H9 (cell line): ENCODE measurements at regions not wholly inside any gene's neighbourhood (a gene's known extent, or its start where the extent isn't known, plus 50 kb on each side); places are given as distances from the start of the nearest gene placed in this dataset.

ENCODE experiments used
- DNase-seq: peaks from one replicate; pipeline ENCODE4 v3.0.0-alpha.2; 2017
- H2AFZ ChIP-seq: one replicate; pipeline ENCODE4 v1.6.1; 2013; ENCODE audit warnings: mild to moderate bottlenecking, low read length, control low read depth, moderate library complexity
- H2AK5ac ChIP-seq: 2 replicates; pipeline ENCODE4 v1.6.1; 2013; ENCODE audit warnings: low read length, control low read depth, mixed read lengths; ENCODE audit not compliant: insufficient read length
- H2BK120ac ChIP-seq: one replicate; pipeline ENCODE4 v1.6.1; 2013; ENCODE audit warnings: low read depth, mild to moderate bottlenecking, low read length, control low read depth, inconsistent platforms; ENCODE audit not compliant: poor library complexity, severe bottlenecking
- H2BK12ac ChIP-seq: 2 replicates; pipeline ENCODE4 v1.6.1; 2013; ENCODE audit warnings: low read length, control low read depth, mixed read lengths, low read depth; ENCODE audit not compliant: insufficient read length
- H2BK15ac ChIP-seq: 2 replicates; pipeline ENCODE4 v1.6.1; 2013; ENCODE audit warnings: low read depth, low read length, control low read depth
- H2BK20ac ChIP-seq: one replicate; pipeline ENCODE4 v1.6.1; 2013; ENCODE audit warnings: low read depth, mild to moderate bottlenecking, low read length, control low read depth, inconsistent platforms; ENCODE audit not compliant: poor library complexity, severe bottlenecking
- H2BK5ac ChIP-seq: 2 replicates; pipeline ENCODE4 v1.6.1; 2013; ENCODE audit warnings: low read length, control low read depth, mixed read lengths; ENCODE audit not compliant: insufficient read length
- H3K14ac ChIP-seq: 2 replicates; pipeline ENCODE4 v1.6.1; 2013; ENCODE audit warnings: low read length, control low read depth; ENCODE audit not compliant: insufficient read depth
- H3K18ac ChIP-seq: 2 replicates; pipeline ENCODE4 v1.6.1; 2013; ENCODE audit warnings: low read depth, mild to moderate bottlenecking, mixed read lengths, low read length, control low read depth; ENCODE audit not compliant: insufficient read length
- H3K23ac ChIP-seq: 2 replicates; pipeline ENCODE4 v1.6.1; 2013; ENCODE audit warnings: low read length, control low read depth, mixed read lengths, low read depth; ENCODE audit not compliant: insufficient read length
- H3K23me2 ChIP-seq: 2 replicates; pipeline ENCODE4 v1.6.1; 2013; ENCODE audit warnings: low read depth, mild to moderate bottlenecking, mixed read lengths, low read length, control low read depth; ENCODE audit not compliant: insufficient read length, poor library complexity, severe bottlenecking
- H3K27ac ChIP-seq: 2 replicates; pipeline ENCODE4 v1.5.1; 2013; ENCODE audit warnings: low read length, control low read depth, mixed read lengths, low read depth; ENCODE audit not compliant: insufficient read length
- H3K27me3 ChIP-seq: 2 replicates; pipeline ENCODE4 v1.6.1; 2013; ENCODE audit warnings: low read length, control low read depth, inconsistent platforms; ENCODE audit not compliant: insufficient read depth
- H3K4ac ChIP-seq: 2 replicates; pipeline ENCODE4 v1.6.1; 2013; ENCODE audit warnings: low read depth, mild to moderate bottlenecking, control low read depth, inconsistent platforms, low read length, moderate library complexity
- H3K4me1 ChIP-seq: 2 replicates; pipeline ENCODE4 v1.6.1; 2013; ENCODE audit warnings: low read length, control low read depth, inconsistent platforms; ENCODE audit not compliant: insufficient read depth
- H3K4me2 ChIP-seq: 2 replicates; pipeline ENCODE4 v1.6.1; 2013; ENCODE audit warnings: low read length, control low read depth, mixed read lengths; ENCODE audit not compliant: insufficient read length, insufficient read depth
- H3K56ac ChIP-seq: 2 replicates; pipeline ENCODE4 v1.6.1; 2013; ENCODE audit warnings: low read depth, mild to moderate bottlenecking, mixed read lengths, low read length, control low read depth; ENCODE audit not compliant: insufficient read length
- H3K79me1 ChIP-seq: 2 replicates; pipeline ENCODE4 v1.6.1; 2013; ENCODE audit warnings: low read depth, mild to moderate bottlenecking, moderate library complexity, low read length, control low read depth, inconsistent platforms; ENCODE audit not compliant: insufficient read depth, poor library complexity, severe bottlenecking
- H3K79me2 ChIP-seq: 2 replicates; pipeline ENCODE4 v1.6.1; 2013; ENCODE audit warnings: low read length, control low read depth, inconsistent platforms; ENCODE audit not compliant: insufficient read depth
- H3K9ac ChIP-seq: 2 replicates; pipeline ENCODE4 v1.6.1; 2013; ENCODE audit warnings: low read length, control low read depth, mixed read lengths; ENCODE audit not compliant: insufficient read length; ENCODE audit errors: extremely low read depth
- H3K9me3 ChIP-seq: one replicate; pipeline ENCODE4 v1.6.1; 2013; ENCODE audit warnings: low read depth, low read length, inconsistent platforms; ENCODE audit not compliant: control insufficient read depth
- H3T11ph ChIP-seq: one replicate; pipeline ENCODE4 v1.6.1; 2013; ENCODE audit warnings: mild to moderate bottlenecking, low read length, control low read depth, inconsistent platforms
- H4K20me1 ChIP-seq: one replicate; pipeline ENCODE4 v1.6.1; 2013; ENCODE audit not compliant: control insufficient read depth, insufficient read length, insufficient read depth
- H4K5ac ChIP-seq: 2 replicates; pipeline ENCODE4 v1.6.1; 2013; ENCODE audit warnings: low read depth, mild to moderate bottlenecking, mixed read lengths, low read length, control low read depth; ENCODE audit not compliant: insufficient read length
- H4K8ac ChIP-seq: replicated peaks from 2 replicates; pipeline ENCODE4 v1.6.1; 2013; ENCODE audit warnings: low read length, control low read depth, mixed read lengths, low read depth; ENCODE audit not compliant: insufficient read length
- H4K91ac ChIP-seq: 2 replicates; pipeline ENCODE4 v1.6.1; 2013; ENCODE audit warnings: low read depth, mild to moderate bottlenecking, moderate library complexity, mixed read lengths, low read length, control low read depth; ENCODE audit not compliant: insufficient read length
- H3K27ac Mint-ChIP-seq, 3 experiments: 2 replicates in 2 of 3; 3 replicates in 1 of 3; pipeline ENCODE4 v1.8.0; 2020 to 2021; ENCODE audit warnings: mixed read lengths in 3 of 3, mild to moderate bottlenecking in 1 of 3, moderate library complexity in 1 of 3
- H3K27me3 Mint-ChIP-seq: 2 replicates; pipeline ENCODE4 v1.8.0; 2021; ENCODE audit warnings: low read depth, mild to moderate bottlenecking, moderate library complexity, mixed read lengths
- H3K36me3 Mint-ChIP-seq, 3 experiments: 2 replicates in 2 of 3; 3 replicates in 1 of 3; pipeline ENCODE4 v1.8.0; 2020 to 2021; ENCODE audit warnings: low read depth in 3 of 3, mixed read lengths in 3 of 3; ENCODE audit not compliant: insufficient read depth in 1 of 3
- H3K4me1 Mint-ChIP-seq, 2 experiments: 2 replicates each; pipeline ENCODE4 v1.8.0; 2020; ENCODE audit warnings: mixed read lengths in 2 of 2
- H3K4me3 Mint-ChIP-seq, 2 experiments: 2 replicates in 1 of 2; 3 replicates in 1 of 2; pipeline ENCODE4 v1.8.0; 2020 to 2021; ENCODE audit warnings: mild to moderate bottlenecking in 2 of 2, mixed read lengths in 2 of 2, moderate library complexity in 1 of 2
- H3K9me3 Mint-ChIP-seq, 2 experiments: 2 replicates in 1 of 2; 3 replicates in 1 of 2; pipeline ENCODE4 v1.8.0; 2020; ENCODE audit warnings: mild to moderate bottlenecking in 2 of 2, mixed read lengths in 2 of 2, moderate library complexity in 1 of 2
- CTCF ChIP-seq: fragments of 200-600 bp; sonication (generic); conservative IDR thresholded peaks from 3 replicates; pipeline ENCODE4 v1.8.0; 2021; ENCODE audit warnings: antibody characterized with exemption, mild to moderate bottlenecking
- WGBS: extraction: QIAGEN DNeasy Blood & Tissue Kit; methylation state at CpG from one replicate; pipeline ENCODE4 v1.1.7; 2013; ENCODE audit warnings: missing lambda C conversion rate, low lambda C conversion rate, mixed read lengths; ENCODE audit not compliant: insufficient read length; ENCODE audit errors: extremely low coverage; 5-methylcytosine and 5-hydroxymethylcytosine counted together

GRCh38 chr4:157700898-157701694, 471.7 kb downstream of the GASK1B start:
- Histone ChIP-seq H3K23ac (no peak overlapping the region), H3T11ph (no peak overlapping the region), H2BK120ac (no peak overlapping the region), H2AFZ (no peak overlapping the region), H2AK5ac (no peak overlapping the region), H4K91ac (no peak overlapping the region), H4K5ac (no peak overlapping the region), H3K56ac (no peak overlapping the region), H3K27me3 (no peaks in the 10 kb centered on the region), H3K4me2 (no peak overlapping the region), H3K27ac (no peak overlapping the region), H3K23me2 (no peaks in the 10 kb centered on the region), H2BK12ac (no peak overlapping the region), H4K8ac (no peak overlapping the region), H2BK5ac (no peak overlapping the region), H3K79me1 (no peaks in the 10 kb centered on the region), H3K9me3 (no peaks in the 10 kb centered on the region), H2BK20ac (no peak overlapping the region), H2BK15ac (no peak overlapping the region), H3K9ac (no peak overlapping the region), H3K18ac (no peak overlapping the region), H3K14ac (no peak overlapping the region), H3K4me1 (no peaks in the 10 kb centered on the region), H3K4ac (no peak overlapping the region), H3K79me2 (no peaks in the 10 kb centered on the region), H4K20me1 (no peaks in the 10 kb centered on the region)
- Mint-ChIP-seq H3K36me3 (no peaks in the 10 kb centered on the region), H3K4me1 (no peaks in the 10 kb centered on the region), H3K27me3 (no peaks in the 10 kb centered on the region), H3K27ac (no peak overlapping the region), H3K9me3 (no peaks in the 10 kb centered on the region), H3K4me3 (no peak overlapping the region)
- no peak for DNase-seq
- no peak for TF ChIP-seq CTCF
- WGBS: no CpG with 5 or more reads among the region's 3 CpGs
